Upper lobe of right lung (tissue), 1 donor: ENCODE measurements at regions not wholly inside any gene's neighbourhood (a gene's known extent, or its start where the extent isn't known, plus 50 kb on each side); places are given as distances from the start of the nearest gene placed in this dataset.

Experiments
- ATAC-seq: fragments of 200-7000 bp; cut with Tn5 transposase; one replicate; pipeline ENCODE4 v1.9.1; 2020; ENCODE audit warnings: mild to moderate bottlenecking, moderate library complexity
- DNase-seq: peaks from one replicate; pipeline ENCODE4 v3.0.0-alpha.2; 2020
- H3K27ac ChIP-seq: fragments of 200-600 bp; one replicate; pipeline ENCODE4 v1.8.0; 2022
- H3K27me3 ChIP-seq: fragments of 200-600 bp; one replicate; pipeline ENCODE4 v1.8.0; 2022; ENCODE audit warnings: mild to moderate bottlenecking
- H3K36me3 ChIP-seq: fragments of 200-600 bp; one replicate; pipeline ENCODE4 v1.8.0; 2022
- H3K4me1 ChIP-seq: fragments of 200-600 bp; one replicate; pipeline ENCODE4 v1.8.0; 2022
- H3K4me3 ChIP-seq: fragments of 200-600 bp; one replicate; pipeline ENCODE4 v1.8.0; 2022; ENCODE audit warnings: mild to moderate bottlenecking
- H3K9me3 ChIP-seq: fragments of 200-600 bp; one replicate; pipeline ENCODE4 v1.8.0; 2022
- CTCF ChIP-seq: fragments of 200-600 bp; IDR thresholded peaks from one replicate; pipeline ENCODE4 v1.8.0; 2022; ENCODE audit warnings: antibody characterized with exemption
- intact Hi-C: fragments of 100-400 bp; cut with DNase I; formaldehyde crosslinking; loops from one replicate; pipeline ENCODE4 v1.11.0; 2022
- donor health status: DM: no; HTN: yes; CAD: no; lungs with severe emphysema.

GRCh38 chr11:70713086-70713835 lies 314.9 kb downstream of the CTTN start:
- no peak for ATAC-seq
- intact Hi-C loops, result no loop called here
- Histone ChIP-seq H3K27me3 (no peaks in the 10 kb centered on the region), H3K4me1 (no peaks in the 10 kb centered on the region), H3K4me3 (no peak overlapping the region), H3K9me3 (no peaks in the 10 kb centered on the region), H3K27ac (no peak overlapping the region), H3K36me3 (no peaks in the 10 kb centered on the region)
- TF ChIP-seq CTCF, result no peak
- DNase-seq, result peak; percentile 54

GRCh38 chr11:70713988-70714665 lies 315.8 kb downstream of the CTTN start:
- H3K36me3 ChIP-seq, result no peaks in the 10 kb centered on the region
- no peaks in the 10 kb centered on the region for H3K4me1 ChIP-seq
- H3K9me3 ChIP-seq, result no peaks in the 10 kb centered on the region
- TF ChIP-seq CTCF, result no peak
- ATAC-seq (no peak), DNase-seq (peak; percentile 42)
- H3K27me3 ChIP-seq, result no peaks in the 10 kb centered on the region
- intact Hi-C loops, result no loop called here
- H3K27ac ChIP-seq, result no peak overlapping the region
- H3K4me3 ChIP-seq, result no peak overlapping the region

GRCh38 chr11:70715166-70715951 lies 317.0 kb downstream of the CTTN start:
- no peak for ATAC-seq
- Histone ChIP-seq H3K9me3 (no peaks in the 10 kb centered on the region), H3K4me1 (no peaks in the 10 kb centered on the region), H3K27ac (no peak overlapping the region), H3K36me3 (no peaks in the 10 kb centered on the region), H3K4me3 (no peak overlapping the region), H3K27me3 (no peaks in the 10 kb centered on the region)
- intact Hi-C loops, result no loop called here
- no peak for TF ChIP-seq CTCF
- no peak for DNase-seq

GRCh38 chr11:70716216-70716615 lies 317.9 kb downstream of the CTTN start:
- Histone ChIP-seq H3K9me3 (no peaks in the 10 kb centered on the region), H3K27ac (no peak overlapping the region), H3K27me3 (no peaks in the 10 kb centered on the region), H3K36me3 (no peaks in the 10 kb centered on the region), H3K4me1 (no peaks in the 10 kb centered on the region), H3K4me3 (no peak overlapping the region)
- DNase-seq (no peak), ATAC-seq (no peak)
- TF ChIP-seq CTCF, result no peak
- intact Hi-C loops, result no loop called here

- Histone ChIP-seq H3K27me3 (no peaks in the 10 kb centered on the region), H3K4me3 (no peak overlapping the region), H3K27ac (no peak overlapping the region), H3K4me1 (no peaks in the 10 kb centered on the region), H3K36me3 (no peaks in the 10 kb centered on the region), H3K9me3 (no peaks in the 10 kb centered on the region)
- DNase-seq (no peak), ATAC-seq (no peak)
- TF ChIP-seq CTCF, result no peak
- intact Hi-C loops, result no loop called here
Observed at GRCh38 chr11:70716986-70717775, 318.9 kb downstream of the CTTN start.
